PC-3 (cell line): ENCODE measurements at regions not wholly inside any gene's neighbourhood (a gene's known extent, or its start where the extent isn't known, plus 50 kb on each side); places are given as distances from the start of the nearest gene placed in this dataset.

Experiments
- ATAC-seq: fragments of 200-7000 bp; cut with Tn5 transposase; 2 replicates; pipeline ENCODE4 v1.9.1; 2020; ENCODE audit warnings: mild to moderate bottlenecking, moderate library complexity
- BruUV-seq: library from RNA; stranded (reverse); fragments of 400-500 nt; replicated peaks from 2 replicates; lab custom pipeline; 2021; lab: Mats Ljungman, UMichigan
- CTCF ChIA-PET: fragments of 300-600 bp; sonication (Branson Sonifier 250); formaldehyde crosslinking; loops from one replicate; lab custom pipeline; 2022; ENCODE audit warnings: antibody characterized with exemption; lab: Charles Lee
- POLR2A ChIA-PET: fragments of 300-600 bp; sonication (Branson Sonifier 250); formaldehyde crosslinking; loops from one replicate; lab custom pipeline; 2022; ENCODE audit warnings: antibody characterized with exemption; ENCODE audit not compliant: unreplicated experiment; lab: Charles Lee
- DNase-seq: peaks from one replicate; pipeline ENCODE4 v3.0.0-alpha.2; 2015
- H2AFZ ChIP-seq: fragments of 300-600 bp; sonication (generic); 2 replicates; pipeline ENCODE4 v1.6.0; 2016; ENCODE audit warnings: antibody characterized with exemption, low read length
- H3F3A ChIP-seq: fragments of 300-600 bp; sonication (generic); one replicate; pipeline ENCODE4 v1.6.0; 2017; ENCODE audit warnings: antibody characterized with exemption, low read length, control low read depth, mild to moderate bottlenecking; ENCODE audit not compliant: unreplicated experiment
- H3K27ac ChIP-seq: fragments of 300-600 bp; sonication (generic); 2 replicates; pipeline ENCODE4 v1.5.1; 2016; ENCODE audit warnings: mild to moderate bottlenecking, low read length
- H3K27me3 ChIP-seq: fragments of 300-600 bp; sonication (generic); 2 replicates; pipeline ENCODE4 v1.6.1; 2016; ENCODE audit warnings: low read length, mixed read lengths
- H3K36me3 ChIP-seq: fragments of 300-600 bp; sonication (generic); 2 replicates; pipeline ENCODE4 v1.6.1; 2016; ENCODE audit warnings: low read depth, mixed run types, low read length, mixed read lengths
- H3K4me1 ChIP-seq: fragments of 300-600 bp; sonication (generic); 2 replicates; pipeline ENCODE4 v1.5.1; 2016; ENCODE audit warnings: low read length; ENCODE audit not compliant: insufficient read depth
- H3K4me2 ChIP-seq: fragments of 300-600 bp; sonication (generic); 2 replicates; pipeline ENCODE4 v1.6.0; 2016; ENCODE audit warnings: low read length
- H3K4me3 ChIP-seq: fragments of 300-600 bp; sonication (generic); 2 replicates; pipeline ENCODE4 v1.5.1; 2016; ENCODE audit warnings: mild to moderate bottlenecking, low read length, mixed read lengths
- H3K79me2 ChIP-seq: fragments of 300-600 bp; sonication (generic); 2 replicates; pipeline ENCODE4 v1.6.1; 2017; ENCODE audit warnings: low read length, mixed read lengths
- H3K9ac ChIP-seq: fragments of 300-600 bp; sonication (generic); 2 replicates; pipeline ENCODE4 v1.6.0; 2016; ENCODE audit warnings: mild to moderate bottlenecking, low read length
- H3K9me2 ChIP-seq: fragments of 300-600 bp; sonication (generic); replicated peaks from 2 replicates; pipeline ENCODE4 v1.6.1; 2016; ENCODE audit warnings: mixed run types, low read length, mixed read lengths
- H3K9me3 ChIP-seq: fragments of 300-600 bp; sonication (generic); 2 replicates; pipeline ENCODE4 v1.6.1; 2016; ENCODE audit warnings: low read length, mixed read lengths
- H4K20me1 ChIP-seq: fragments of 300-600 bp; sonication (generic); 2 replicates; pipeline ENCODE4 v1.6.1; 2016; ENCODE audit warnings: low read length, mixed read lengths
- CTCF ChIP-seq: fragments of 300-600 bp; sonication (generic); conservative IDR thresholded peaks from 2 replicates; pipeline ENCODE4 v1.5.1; 2017; ENCODE audit warnings: antibody characterized with exemption, low read depth, mild to moderate bottlenecking, low read length
- EZH2 ChIP-seq: fragments of 300-600 bp; sonication (generic); IDR thresholded peaks from one replicate; pipeline ENCODE4 v1.6.1; 2017; ENCODE audit warnings: antibody characterized with exemption, mild to moderate bottlenecking, low read length; ENCODE audit not compliant: unreplicated experiment
- EZH2phosphoT487 ChIP-seq: fragments of 300-600 bp; sonication (generic); IDR thresholded peaks from 2 replicates; pipeline ENCODE4 v1.6.1; 2018; ENCODE audit warnings: mild to moderate bottlenecking, antibody characterized with exemption, low read length, borderline replicate concordance
- intact Hi-C: fragments of 100-400 bp; cut with micrococcal nuclease; formaldehyde crosslinking; loops from 2 replicates; pipeline ENCODE4 v1.9.0; 2023

DNA sequence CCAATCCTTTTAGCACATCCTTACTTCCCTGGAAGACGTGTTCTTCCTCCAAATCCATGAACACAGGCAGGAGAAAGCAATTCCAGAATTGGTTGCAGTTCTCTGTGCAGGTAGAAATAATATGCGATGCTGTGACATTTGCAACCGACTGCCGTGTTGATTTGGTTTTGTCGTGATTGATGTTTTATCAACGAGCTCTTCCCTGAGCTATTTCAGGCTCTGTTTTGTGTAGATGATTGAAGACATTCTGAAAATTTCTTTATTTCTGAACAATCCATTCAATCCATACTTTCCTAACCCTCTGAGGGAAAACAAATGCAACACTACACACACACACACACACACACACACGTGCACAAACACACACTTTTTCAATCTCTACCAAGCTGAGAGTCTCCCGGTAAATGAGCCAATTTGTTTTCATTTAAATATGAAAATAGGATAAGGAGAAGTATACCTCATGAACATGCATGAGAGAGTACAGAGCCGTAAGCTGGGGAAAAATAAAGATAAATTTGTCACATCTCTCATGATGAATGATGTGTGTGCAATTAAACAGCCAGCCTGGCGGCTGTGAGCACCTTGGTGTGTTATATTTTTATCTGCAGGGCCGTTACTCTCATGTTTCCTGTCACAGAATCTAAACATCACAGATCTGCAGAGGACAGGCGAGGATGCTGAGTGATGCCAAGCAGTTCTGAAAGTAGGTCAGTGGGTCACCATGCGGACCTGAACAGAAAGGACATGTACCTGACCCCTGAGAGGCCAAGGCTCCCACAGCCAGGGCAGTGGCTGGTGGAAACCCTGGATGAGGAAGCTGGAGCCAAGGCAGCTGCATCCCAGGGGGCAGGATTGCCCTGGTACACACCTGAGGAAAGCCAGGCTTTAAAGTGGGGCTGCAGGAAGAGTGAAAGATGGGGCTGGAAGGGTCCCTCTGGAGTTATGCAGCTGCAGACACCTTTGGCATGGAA, 64.8 kb downstream of the PDCL3 start:
- intact Hi-C loops: no loop called here
- Histone ChIP-seq H3K9ac (no peak overlapping the region), H2AFZ (no peak overlapping the region), H3K4me1 (no peaks in the 10 kb centered on the region), H3K4me2 (no peak overlapping the region), H3K27me3 (no peaks in the 10 kb centered on the region), H4K20me1 (no peaks in the 10 kb centered on the region), H3K36me3 (no peaks in the 10 kb centered on the region), H3K9me3 (no peaks in the 10 kb centered on the region), H3K4me3 (no peak overlapping the region), H3K9me2 (no peaks in the 10 kb centered on the region), H3K27ac (no peak overlapping the region), H3F3A (no peaks in the 10 kb centered on the region), H3K79me2 (no peaks in the 10 kb centered on the region)
- ChIA-PET CTCF (no interaction called here), POLR2A (no interaction called here)
- BruUV-seq: no TSS peak
- DNase-seq: no peak
- ATAC-seq: no peak
- no peak for TF ChIP-seq EZH2phosphoT487
- TF ChIP-seq CTCF: no peak

- DNase-seq (no peak), ATAC-seq (no peak)
- CTCF ChIA-PET: no interaction called here
- Histone ChIP-seq H3K36me3 (no peaks in the 10 kb centered on the region), H4K20me1 (no peaks in the 10 kb centered on the region), H2AFZ (no peak overlapping the region), H3K27ac (no peak overlapping the region), H3K9ac (no peak overlapping the region), H3K27me3 (no peaks in the 10 kb centered on the region), H3K4me2 (no peak overlapping the region), H3K9me3 (no peaks in the 10 kb centered on the region), H3F3A (no peaks in the 10 kb centered on the region), H3K9me2 (no peaks in the 10 kb centered on the region), H3K79me2 (no peaks in the 10 kb centered on the region), H3K4me1 (no peaks in the 10 kb centered on the region), H3K4me3 (no peak overlapping the region)
- no TSS peak for BruUV-seq
- TF ChIP-seq EZH2phosphoT487: no peak
- no peak for TF ChIP-seq EZH2
- TF ChIP-seq CTCF: no peak
- POLR2A ChIA-PET: no interaction called here
- intact Hi-C loops: no loop called here
These were observed 65.7 kb downstream of the PDCL3 start for GRCh38 chr2:100628506-100628905.

DNA sequence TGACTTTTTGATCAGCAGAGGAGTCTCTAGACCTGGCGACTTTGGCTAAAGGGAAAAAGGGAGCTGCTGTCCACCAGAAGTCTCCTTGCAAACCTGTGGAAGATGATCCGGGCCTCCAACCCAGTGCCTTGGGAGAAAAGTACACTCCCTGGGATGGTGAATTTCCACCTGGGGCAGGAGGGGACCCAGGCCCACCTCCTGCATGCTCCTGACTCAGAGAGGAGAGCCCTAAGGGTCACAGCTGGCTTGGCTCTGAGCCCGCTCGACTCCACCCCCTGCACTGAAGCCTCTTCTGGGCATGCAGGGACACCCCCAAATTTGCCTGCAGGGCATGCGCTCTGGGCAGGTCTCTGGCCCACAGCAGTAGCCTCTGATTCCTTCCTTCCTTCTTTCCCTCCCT, 66.5 kb downstream of the PDCL3 start:
- H3K27me3 ChIP-seq: no peaks in the 10 kb centered on the region
- H3K9me2 ChIP-seq: no peaks in the 10 kb centered on the region
- CTCF ChIA-PET: no interaction called here
- BruUV-seq: no TSS peak
- H3K27ac ChIP-seq: no peak overlapping the region
- H4K20me1 ChIP-seq: no peaks in the 10 kb centered on the region
- DNase-seq (no peak), ATAC-seq (no peak)
- intact Hi-C loops: no loop called here
- H3K4me3 ChIP-seq: no peak overlapping the region
- no peak overlapping the region for H3K9ac ChIP-seq
- H3K79me2 ChIP-seq: no peaks in the 10 kb centered on the region
- POLR2A ChIA-PET: no interaction called here
- H3F3A ChIP-seq: no peaks in the 10 kb centered on the region
- no peak overlapping the region for H3K4me2 ChIP-seq
- H2AFZ ChIP-seq: no peak overlapping the region
- H3K4me1 ChIP-seq: no peaks in the 10 kb centered on the region
- H3K36me3 ChIP-seq: no peaks in the 10 kb centered on the region
- no peak for TF ChIP-seq EZH2
- H3K9me3 ChIP-seq: no peaks in the 10 kb centered on the region
